H1 (cell line): ENCODE measurements at regions not wholly inside any gene's neighbourhood (a gene's known extent, or its start where the extent isn't known, plus 50 kb on each side); places are given as distances from the start of the nearest gene placed in this dataset.
"Not testable (repeated sequence)": the region's sequence is repeated elsewhere in the genome, so short reads cannot be mapped to it uniquely, and the experiment has no call there.

Experiments used
- CTCF ChIA-PET: fragments of 300-600 bp; sonication (Branson Sonifier 250); formaldehyde crosslinking; loops from one replicate; lab custom pipeline; 2021; ENCODE audit not compliant: partially characterized antibody; lab: Charles Lee
- POLR2A ChIA-PET: fragments of 300-600 bp; sonication (Branson Sonifier 250); formaldehyde crosslinking; loops from one replicate; lab custom pipeline; 2021; ENCODE audit warnings: inconsistent platforms; ENCODE audit not compliant: partially characterized antibody; lab: Charles Lee
- DNase-seq, 2 experiments: peaks; one replicate each; pipeline versions ENCODE4 v3.0.0 to v3.0.0-alpha.2; 2010 to 2022; ENCODE audit warnings: low spot score in 2 of 2, low read depth in 1 of 2, mixed read lengths in 1 of 2
- FAIRE-seq: peaks from 2 replicates; lab custom pipeline; 2011; peaks lifted over from hg19 to GRCh38; lab: Jason Lieb, UNC
- H2AFZ ChIP-seq: 2 replicates; pipeline ENCODE4 v1.8.1; 2012; ENCODE audit warnings: low read length, inconsistent platforms
- H2AK5ac ChIP-seq: 2 replicates; pipeline ENCODE4 v1.6.1; 2013; ENCODE audit warnings: low read depth, low read length
- H2BK120ac ChIP-seq: replicated peaks from 2 replicates; pipeline ENCODE3; 2013; ENCODE audit warnings: low read depth, low read length, inconsistent platforms
- H2BK12ac ChIP-seq: 2 replicates; pipeline ENCODE4 v1.6.1; 2013; ENCODE audit warnings: low read depth, low read length
- H2BK15ac ChIP-seq: 2 replicates; pipeline ENCODE4 v1.6.1; 2013; ENCODE audit warnings: low read length
- H2BK20ac ChIP-seq: 2 replicates; pipeline ENCODE4 v1.6.1; 2013; ENCODE audit warnings: low read length
- H2BK5ac ChIP-seq: 2 replicates; pipeline ENCODE4 v1.6.1; 2013; ENCODE audit warnings: low read depth, low read length
- H3K14ac ChIP-seq: 2 replicates; pipeline ENCODE4 v1.6.1; 2013; ENCODE audit warnings: inconsistent platforms; ENCODE audit not compliant: insufficient read length
- H3K18ac ChIP-seq: 2 replicates; pipeline ENCODE4 v1.6.1; 2013; ENCODE audit warnings: low read length; ENCODE audit errors: extremely low read depth
- H3K23ac ChIP-seq: 2 replicates; pipeline ENCODE4 v1.6.1; 2013; ENCODE audit warnings: inconsistent platforms; ENCODE audit not compliant: insufficient read length
- H3K23me2 ChIP-seq: 2 replicates; pipeline ENCODE4 v1.6.1; 2013; ENCODE audit warnings: low read depth, low read length
- H3K27ac ChIP-seq: 2 replicates; pipeline ENCODE4 v1.6.1; 2011; ENCODE audit warnings: low read depth, low read length, inconsistent platforms
- H3K27me3 ChIP-seq, 4 experiments: replicated peaks in 1 of 4; 1 replicate in 1 of 4; 2 replicates in 3 of 4; pipeline versions ENCODE4 v1.6.1 to v1.8.1; 2011 to 2013; ENCODE audit warnings: low read length in 3 of 4, mild to moderate bottlenecking in 3 of 4, inconsistent platforms in 2 of 4, mixed read lengths in 2 of 4, moderate library complexity in 1 of 4; ENCODE audit not compliant: control insufficient read depth in 3 of 4, insufficient read depth in 3 of 4; ENCODE audit errors: extremely low read depth in 1 of 4
- H3K36me3 ChIP-seq, 4 experiments: 2 replicates each; pipeline versions ENCODE4 v1.6.1 to v1.8.1; 2011 to 2013; ENCODE audit warnings: mild to moderate bottlenecking in 4 of 4, low read length in 3 of 4, moderate library complexity in 2 of 4, control low read depth in 1 of 4, inconsistent platforms in 1 of 4; ENCODE audit not compliant: insufficient read depth in 4 of 4, control insufficient read depth in 2 of 4
- H3K4ac ChIP-seq: replicated peaks from 2 replicates; pipeline ENCODE3; 2013; ENCODE audit warnings: low read length, low read depth, mixed read lengths, inconsistent platforms; ENCODE audit not compliant: insufficient read length
- H3K4me1 ChIP-seq, 4 experiments: replicated peaks in 1 of 4; 1 replicate in 1 of 4; 2 replicates in 3 of 4; pipeline versions ENCODE4 v1.6.1 to v1.8.1; 2011 to 2013; ENCODE audit warnings: low read length in 3 of 4, inconsistent platforms in 2 of 4, mixed read lengths in 1 of 4; ENCODE audit not compliant: insufficient read depth in 4 of 4, control insufficient read depth in 3 of 4
- H3K4me2 ChIP-seq, 2 experiments: 2 replicates each; pipeline versions ENCODE4 v1.6.1 to v1.8.1; 2011 to 2013; ENCODE audit warnings: low read depth in 2 of 2, low read length in 2 of 2, control low read depth in 1 of 2, inconsistent platforms in 1 of 2, mild to moderate bottlenecking in 1 of 2; ENCODE audit not compliant: insufficient read depth in 1 of 2
- H3K4me3 ChIP-seq, 4 experiments: fragments of 200-600, 300-600 bp in 1 of 4; sonication (generic), shearing (Covaris generic), sonication (Bioruptor Twin) in 1 of 4; 2 replicates each; pipeline versions ENCODE4 v1.5.1 to v1.8.1; 2011 to 2016; ENCODE audit warnings: low read length in 4 of 4, low read depth in 3 of 4, control low read depth in 2 of 4, inconsistent platforms in 2 of 4, mild to moderate bottlenecking in 2 of 4, mixed read lengths in 1 of 4, moderate library complexity in 1 of 4; ENCODE audit not compliant: insufficient read depth in 2 of 4; ENCODE audit errors: extremely low read depth in 1 of 4
- H3K56ac ChIP-seq: replicated peaks from 2 replicates; pipeline ENCODE3; 2013; ENCODE audit warnings: low read depth, mild to moderate bottlenecking, mixed read lengths, low read length, inconsistent platforms; ENCODE audit not compliant: insufficient read length
- H3K79me1 ChIP-seq: 2 replicates; pipeline ENCODE4 v1.6.1; 2013; ENCODE audit warnings: low read depth, low read length, control low read depth
- H3K79me2 ChIP-seq, 2 experiments: 2 replicates each; pipeline versions ENCODE4 v1.6.1 to v1.8.1; 2012 to 2013; ENCODE audit warnings: low read length in 2 of 2, mild to moderate bottlenecking in 2 of 2, inconsistent platforms in 1 of 2; ENCODE audit not compliant: insufficient read depth in 2 of 2, control insufficient read depth in 1 of 2
- H3K9ac ChIP-seq, 4 experiments: replicated peaks in 1 of 4; 1 replicate in 1 of 4; 2 replicates in 3 of 4; pipeline versions ENCODE4 v1.6.1 to v1.8.1; 2011 to 2013; ENCODE audit warnings: low read depth in 3 of 4, low read length in 3 of 4, control low read depth in 2 of 4, mild to moderate bottlenecking in 2 of 4, moderate library complexity in 2 of 4, inconsistent platforms in 1 of 4; ENCODE audit errors: extremely low read depth in 1 of 4
- H3K9me3 ChIP-seq, 2 experiments: 2 replicates each; pipeline versions ENCODE4 v1.6.1 to v1.8.1; 2012 to 2013; ENCODE audit warnings: mild to moderate bottlenecking in 2 of 2, moderate library complexity in 2 of 2, control low read depth in 1 of 2, inconsistent platforms in 1 of 2, low read depth in 1 of 2, low read length in 1 of 2, mixed read lengths in 1 of 2; ENCODE audit not compliant: insufficient read depth in 2 of 2
- H4K20me1 ChIP-seq, 2 experiments: replicated peaks in 1 of 2; 2 replicates each; pipeline versions ENCODE3 to v1.8.1; 2011 to 2013; ENCODE audit warnings: inconsistent platforms in 2 of 2, low read length in 2 of 2, mild to moderate bottlenecking in 1 of 2; ENCODE audit not compliant: insufficient read depth in 2 of 2, control insufficient read depth in 1 of 2
- H4K5ac ChIP-seq: 2 replicates; pipeline ENCODE4 v1.6.1; 2013; ENCODE audit warnings: low read length, low read depth, mixed read lengths, inconsistent platforms; ENCODE audit not compliant: insufficient read length
- H4K8ac ChIP-seq: 2 replicates; pipeline ENCODE4 v1.8.0; 2013; ENCODE audit warnings: mild to moderate bottlenecking, moderate library complexity, low read length, inconsistent platforms; ENCODE audit not compliant: insufficient read depth; ENCODE audit errors: extremely low read depth
- H4K91ac ChIP-seq: replicated peaks from 2 replicates; pipeline ENCODE3; 2013; ENCODE audit warnings: low read length, mixed read lengths, inconsistent platforms; ENCODE audit not compliant: insufficient read length
- WGBS, 2 experiments: shearing (Covaris generic) in 1 of 2; methylation state at CpG; one replicate each; pipeline versions ENCODE4 v1.1.6 to v1.1.7; 2013 to 2015; ENCODE audit warnings: low lambda C conversion rate in 2 of 2, mixed read lengths in 2 of 2, inconsistent platforms in 1 of 2, low coverage in 1 of 2, missing lambda C conversion rate in 1 of 2; ENCODE audit not compliant: insufficient replicate concordance in 2 of 2, insufficient coverage in 1 of 2, insufficient read length in 1 of 2; ENCODE audit errors: extremely low coverage in 1 of 2, missing lambda C conversion rate in 1 of 2; 5-methylcytosine and 5-hydroxymethylcytosine counted together

- H2AK5ac ChIP-seq, H3K56ac ChIP-seq, H2BK12ac ChIP-seq, H3K4me3 ChIP-seq, H2BK15ac ChIP-seq, H3K4me1 ChIP-seq, DNase-seq, POLR2A ChIA-PET, H3K18ac ChIP-seq, H4K8ac ChIP-seq, CTCF ChIA-PET, H3K23ac ChIP-seq, H2AFZ ChIP-seq, H3K4me2 ChIP-seq, H2BK120ac ChIP-seq, H3K79me2 ChIP-seq, FAIRE-seq, H2BK20ac ChIP-seq, H3K27me3 ChIP-seq, H3K9ac ChIP-seq, H3K27ac ChIP-seq, H4K5ac ChIP-seq, H3K4ac ChIP-seq, H3K36me3 ChIP-seq, H3K79me1 ChIP-seq, H3K23me2 ChIP-seq, H4K20me1 ChIP-seq, H2BK5ac ChIP-seq, H3K14ac ChIP-seq, H4K91ac ChIP-seq: not testable (repeated sequence)
- peaks cover 34 to 44% of the 10 kb centered on the region in 2 experiments for H3K9me3 ChIP-seq
- 73% methylated on average over 3 of the region's 4 CpGs; no CpG with 5 or more reads in 1 of the 2 experiments for WGBS, 2 experiments
Measured at GRCh38 chr20:29868688-29869087, 1388.8 kb upstream of the DEFB115 start.

DNA sequence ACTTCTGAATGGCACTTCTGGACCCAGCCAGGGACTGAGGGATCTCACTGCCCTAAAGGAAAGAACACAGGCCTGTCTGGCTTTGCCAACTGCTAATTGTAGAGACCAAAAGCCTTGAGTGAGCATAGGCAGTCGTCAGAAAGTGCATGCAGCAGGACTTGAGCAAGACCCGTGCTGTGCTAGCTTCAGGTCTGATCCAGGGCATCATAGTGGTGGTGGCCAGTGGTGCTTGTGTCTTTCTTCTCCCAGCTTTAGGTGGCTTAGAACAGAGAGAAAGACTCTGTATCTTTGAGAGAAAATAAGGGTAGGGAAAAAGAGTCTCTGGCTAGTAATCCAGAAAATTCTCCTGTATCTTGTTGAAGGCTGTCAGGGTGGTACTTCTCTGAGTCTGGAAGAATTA lies 1385.6 kb upstream of the DEFB115 start:
- H3K36me3 ChIP-seq, H3K4me3 ChIP-seq, H4K5ac ChIP-seq, H3K14ac ChIP-seq, H3K79me2 ChIP-seq, H2BK12ac ChIP-seq, H4K91ac ChIP-seq, DNase-seq, H3K27me3 ChIP-seq, H3K23me2 ChIP-seq, H3K4ac ChIP-seq, H3K56ac ChIP-seq, H2BK5ac ChIP-seq, H4K20me1 ChIP-seq, H2AFZ ChIP-seq, H3K4me2 ChIP-seq, POLR2A ChIA-PET, H2BK120ac ChIP-seq, FAIRE-seq, H2BK20ac ChIP-seq, H4K8ac ChIP-seq, H3K27ac ChIP-seq, H2BK15ac ChIP-seq, H3K4me1 ChIP-seq, H3K79me1 ChIP-seq, CTCF ChIA-PET, H2AK5ac ChIP-seq, H3K9ac ChIP-seq, H3K23ac ChIP-seq, H3K18ac ChIP-seq: not testable (repeated sequence)
- H3K9me3 ChIP-seq: peaks cover 33 to 65% of the 10 kb centered on the region in 2 experiments
- WGBS, 2 experiments: 65% methylated on average over 2 of the region's 2 CpGs; no CpG with 5 or more reads in 1 of the 2 experiments
